ENCODE measurements at regions not wholly inside any gene's neighbourhood (a gene's known extent, or its start where the extent isn't known, plus 50 kb on each side); places are given as distances from the start of the nearest gene placed in this dataset.

GRCh38 chr2:167310442-167310841, 422.2 kb downstream of the XIRP2 start:
- H3K4me1 Mint-ChIP-seq (ENCODE audit: low read depth), result no peaks in the 10 kb centered on the region
- H3K36me3 Mint-ChIP-seq, result no peaks in the 10 kb centered on the region
- ChIA-PET POLR2A (no interaction called here), CTCF (no interaction called here)
- intact Hi-C loops (cut with micrococcal nuclease), result no loop called here
- no peak for DNase-seq
- no peaks in the 10 kb centered on the region for H3K9me3 Mint-ChIP-seq
- no peak overlapping the region for H3K4me3 Mint-ChIP-seq
- H3K27ac Mint-ChIP-seq, result no peak overlapping the region
- no peaks in the 10 kb centered on the region for H3K27me3 Mint-ChIP-seq

Data from activated CD4-positive, alpha-beta memory T cell treated with anti-CD3 and anti-CD28 coated beads for 36 hours (primary cell).